Neural cell (in vitro differentiated cells): ENCODE measurements at regions not wholly inside any gene's neighbourhood (a gene's known extent, or its start where the extent isn't known, plus 50 kb on each side); places are given as distances from the start of the nearest gene placed in this dataset.

ENCODE experiments used
- CTCF ChIP-seq: fragments of 450-650 bp; IDR thresholded peaks from 2 replicates; pipeline ENCODE4 v1.5.1; 2014; ENCODE audit warnings: antibody characterized with exemption, mild to moderate bottlenecking, moderate library complexity; ENCODE audit not compliant: poor library complexity, severe bottlenecking
- EP300 ChIP-seq: fragments of 450-650 bp; conservative IDR thresholded peaks from 2 replicates; pipeline ENCODE4 v1.6.1; 2014; ENCODE audit warnings: antibody characterized with exemption, mild to moderate bottlenecking, moderate library complexity; ENCODE audit not compliant: poor library complexity, severe bottlenecking
- EZH2 ChIP-seq: fragments of 200-600, 300-800 bp; shearing (Covaris generic), sonication (generic); IDR thresholded peaks from 2 replicates; pipeline ENCODE4 v1.6.1; 2014; ENCODE audit warnings: antibody characterized with exemption, low read length, borderline replicate concordance, mild to moderate bottlenecking; ENCODE audit not compliant: insufficient read depth, poor library complexity, severe bottlenecking
- RAD21 ChIP-seq: fragments of 450-650 bp; conservative IDR thresholded peaks from 2 replicates; pipeline ENCODE4 v1.6.1; 2014; ENCODE audit warnings: antibody characterized with exemption, mild to moderate bottlenecking, moderate library complexity
- SMC3 ChIP-seq: fragments of 450-650 bp; conservative IDR thresholded peaks from 2 replicates; pipeline ENCODE4 v1.6.1; 2014; ENCODE audit warnings: antibody characterized with exemption, mild to moderate bottlenecking, moderate library complexity; ENCODE audit not compliant: poor library complexity
- TF ChIP-seq, protein P1 (sequence below): IDR thresholded peaks from 2 replicates; pipeline ENCODE4 v1.6.1; 2012; ENCODE audit warnings: borderline replicate concordance

- no peak for TF ChIP-seq EZH2
- TF ChIP-seq CTCF = no peak
- no peak for TF ChIP-seq EP300
- TF ChIP-seq, protein P1, sequence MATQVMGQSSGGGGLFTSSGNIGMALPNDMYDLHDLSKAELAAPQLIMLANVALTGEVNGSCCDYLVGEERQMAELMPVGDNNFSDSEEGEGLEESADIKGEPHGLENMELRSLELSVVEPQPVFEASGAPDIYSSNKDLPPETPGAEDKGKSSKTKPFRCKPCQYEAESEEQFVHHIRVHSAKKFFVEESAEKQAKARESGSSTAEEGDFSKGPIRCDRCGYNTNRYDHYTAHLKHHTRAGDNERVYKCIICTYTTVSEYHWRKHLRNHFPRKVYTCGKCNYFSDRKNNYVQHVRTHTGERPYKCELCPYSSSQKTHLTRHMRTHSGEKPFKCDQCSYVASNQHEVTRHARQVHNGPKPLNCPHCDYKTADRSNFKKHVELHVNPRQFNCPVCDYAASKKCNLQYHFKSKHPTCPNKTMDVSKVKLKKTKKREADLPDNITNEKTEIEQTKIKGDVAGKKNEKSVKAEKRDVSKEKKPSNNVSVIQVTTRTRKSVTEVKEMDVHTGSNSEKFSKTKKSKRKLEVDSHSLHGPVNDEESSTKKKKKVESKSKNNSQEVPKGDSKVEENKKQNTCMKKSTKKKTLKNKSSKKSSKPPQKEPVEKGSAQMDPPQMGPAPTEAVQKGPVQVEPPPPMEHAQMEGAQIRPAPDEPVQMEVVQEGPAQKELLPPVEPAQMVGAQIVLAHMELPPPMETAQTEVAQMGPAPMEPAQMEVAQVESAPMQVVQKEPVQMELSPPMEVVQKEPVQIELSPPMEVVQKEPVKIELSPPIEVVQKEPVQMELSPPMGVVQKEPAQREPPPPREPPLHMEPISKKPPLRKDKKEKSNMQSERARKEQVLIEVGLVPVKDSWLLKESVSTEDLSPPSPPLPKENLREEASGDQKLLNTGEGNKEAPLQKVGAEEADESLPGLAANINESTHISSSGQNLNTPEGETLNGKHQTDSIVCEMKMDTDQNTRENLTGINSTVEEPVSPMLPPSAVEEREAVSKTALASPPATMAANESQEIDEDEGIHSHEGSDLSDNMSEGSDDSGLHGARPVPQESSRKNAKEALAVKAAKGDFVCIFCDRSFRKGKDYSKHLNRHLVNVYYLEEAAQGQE = no peak
- no peak for TF ChIP-seq RAD21
- no peak for TF ChIP-seq SMC3
Observed at GRCh38 chr10:28881171-28881882, 204.0 kb downstream of the BAMBI start.
